ENCODE measurements at regions not wholly inside any gene's neighbourhood (a gene's known extent, or its start where the extent isn't known, plus 50 kb on each side); places are given as distances from the start of the nearest gene placed in this dataset.

DNA sequence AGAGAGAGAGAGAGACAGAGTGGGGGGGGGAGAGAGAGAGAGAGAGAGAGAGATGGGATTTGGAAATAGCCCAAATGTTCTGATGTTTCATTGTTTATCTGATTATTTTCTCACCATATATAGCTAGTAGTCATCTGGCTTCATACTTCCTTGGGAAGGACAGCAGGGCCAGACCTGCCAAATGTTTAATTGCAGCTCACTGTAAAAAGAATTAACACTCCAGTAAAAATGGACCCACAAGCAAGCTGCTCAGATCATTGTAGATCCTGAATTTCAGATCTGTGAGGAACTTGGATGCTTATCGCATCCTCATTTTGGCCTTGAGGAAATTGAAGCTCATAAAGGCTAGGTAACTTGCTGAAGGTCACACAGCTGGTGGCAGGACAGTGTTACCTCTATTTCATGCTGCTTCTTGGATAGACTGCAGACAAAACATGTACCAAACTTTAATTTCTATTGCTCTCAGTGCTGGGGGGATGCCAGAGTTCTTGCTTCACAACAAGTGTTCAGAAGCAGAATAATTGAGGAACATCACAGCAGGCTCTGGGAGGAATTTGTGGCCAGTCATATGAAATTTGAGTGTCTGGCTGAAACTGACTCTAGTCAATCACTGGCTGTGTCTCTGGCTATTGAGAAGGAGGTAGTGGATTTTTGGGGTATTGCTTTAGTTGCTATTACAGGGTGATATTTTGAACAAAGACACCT lies 223.5 kb downstream of the PIK3C3 start:
- no peak overlapping the region for H3K27ac ChIP-seq
- CTCF ChIA-PET: no interaction called here
- H3K36me3 ChIP-seq (ENCODE audit: low read depth): no peaks in the 10 kb centered on the region
- DNase-seq: no peak
- no peaks in the 10 kb centered on the region for H3K9me3 ChIP-seq (ENCODE audit: insufficient read depth, low read depth)
- peaks cover 3% of the 10 kb centered on the region; the same call in 1 of the 2 replicates for H3K4me1 ChIP-seq (replicated peaks; ENCODE audit: insufficient read depth)
- H3F3A ChIP-seq (ENCODE audit: insufficient read depth, low read depth): no peaks in the 10 kb centered on the region
- H3K79me2 ChIP-seq (ENCODE audit: low read depth): no peaks in the 10 kb centered on the region
- no peak overlapping the region for H3K4me3 ChIP-seq
- no peak overlapping the region for H3K4me2 ChIP-seq
- intact Hi-C loops (cut with micrococcal nuclease; ENCODE audit: unreplicated experiment): no loop called here
- POLR2A ChIA-PET (ENCODE audit: unreplicated experiment): no interaction called here
- no peak for TF ChIP-seq EZH2 (IDR thresholded peaks at IDR 0.05; ENCODE audit: low read depth)
- TF ChIP-seq, protein P1, sequence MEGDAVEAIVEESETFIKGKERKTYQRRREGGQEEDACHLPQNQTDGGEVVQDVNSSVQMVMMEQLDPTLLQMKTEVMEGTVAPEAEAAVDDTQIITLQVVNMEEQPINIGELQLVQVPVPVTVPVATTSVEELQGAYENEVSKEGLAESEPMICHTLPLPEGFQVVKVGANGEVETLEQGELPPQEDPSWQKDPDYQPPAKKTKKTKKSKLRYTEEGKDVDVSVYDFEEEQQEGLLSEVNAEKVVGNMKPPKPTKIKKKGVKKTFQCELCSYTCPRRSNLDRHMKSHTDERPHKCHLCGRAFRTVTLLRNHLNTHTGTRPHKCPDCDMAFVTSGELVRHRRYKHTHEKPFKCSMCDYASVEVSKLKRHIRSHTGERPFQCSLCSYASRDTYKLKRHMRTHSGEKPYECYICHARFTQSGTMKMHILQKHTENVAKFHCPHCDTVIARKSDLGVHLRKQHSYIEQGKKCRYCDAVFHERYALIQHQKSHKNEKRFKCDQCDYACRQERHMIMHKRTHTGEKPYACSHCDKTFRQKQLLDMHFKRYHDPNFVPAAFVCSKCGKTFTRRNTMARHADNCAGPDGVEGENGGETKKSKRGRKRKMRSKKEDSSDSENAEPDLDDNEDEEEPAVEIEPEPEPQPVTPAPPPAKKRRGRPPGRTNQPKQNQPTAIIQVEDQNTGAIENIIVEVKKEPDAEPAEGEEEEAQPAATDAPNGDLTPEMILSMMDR (conservative IDR thresholded peaks at IDR 0.05): no peak
- no peaks in the 10 kb centered on the region for H3K27me3 ChIP-seq (ENCODE audit: insufficient read depth, low read depth)
- no TSS peak for BruUV-seq (replicated peaks)
- H2AFZ ChIP-seq: no peak overlapping the region
- no peaks in the 10 kb centered on the region for H4K20me1 ChIP-seq (ENCODE audit: insufficient read depth)
- H3K9me2 ChIP-seq (ENCODE audit: insufficient read depth): no peaks in the 10 kb centered on the region

DNA sequence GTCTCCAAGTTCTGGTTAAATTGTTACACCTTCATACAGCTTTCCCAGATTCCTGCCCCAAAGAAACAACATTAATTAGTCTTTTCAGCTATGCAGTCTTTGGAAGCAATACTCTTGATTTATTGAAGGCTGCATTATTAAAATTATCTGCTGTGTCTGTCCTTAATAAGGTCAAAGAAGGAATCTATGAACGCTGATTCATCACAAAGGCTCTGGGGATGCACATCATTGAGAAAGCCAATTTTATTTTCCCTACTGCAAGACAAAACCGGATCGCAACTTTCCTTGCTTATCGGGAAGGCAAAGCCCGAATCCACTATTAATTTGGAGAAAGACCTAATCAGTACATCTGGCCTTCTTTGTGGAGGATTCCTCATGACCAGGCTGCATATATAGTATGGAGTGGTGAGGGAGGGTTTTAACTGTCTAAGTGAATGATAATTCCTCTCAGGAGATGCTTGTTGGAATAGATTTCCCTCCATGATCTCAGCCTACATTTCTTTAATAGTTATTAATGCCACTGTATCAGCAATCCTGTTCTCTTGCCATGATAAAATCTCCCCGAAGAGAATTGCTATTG lies 224.6 kb downstream of the PIK3C3 start:
- no peaks in the 10 kb centered on the region for H3K79me2 ChIP-seq (ENCODE audit: low read depth)
- CTCF ChIA-PET: no interaction called here
- POLR2A ChIA-PET (ENCODE audit: unreplicated experiment): no interaction called here
- H3K36me3 ChIP-seq (ENCODE audit: low read depth): no peaks in the 10 kb centered on the region
- intact Hi-C loops (cut with micrococcal nuclease; ENCODE audit: unreplicated experiment): no loop called here
- H4K20me1 ChIP-seq (ENCODE audit: insufficient read depth): no peaks in the 10 kb centered on the region
- DNase-seq: no peak
- no peaks in the 10 kb centered on the region for H3K9me3 ChIP-seq (ENCODE audit: insufficient read depth, low read depth)
- TF ChIP-seq, protein P1 (conservative IDR thresholded peaks at IDR 0.05): no peak
- no peak for TF ChIP-seq EZH2 (IDR thresholded peaks at IDR 0.05; ENCODE audit: low read depth)
- H3K27ac ChIP-seq: no peak overlapping the region
- H3K27me3 ChIP-seq (ENCODE audit: insufficient read depth, low read depth): no peaks in the 10 kb centered on the region
- H2AFZ ChIP-seq: no peak overlapping the region
- peaks cover 6% of the 10 kb centered on the region; the same call in 1 of the 2 replicates for H3K4me1 ChIP-seq (replicated peaks; ENCODE audit: insufficient read depth)
- BruUV-seq (replicated peaks): no TSS peak
- no peak overlapping the region for H3K4me3 ChIP-seq
- no peak overlapping the region for H3K4me2 ChIP-seq
- H3F3A ChIP-seq (ENCODE audit: insufficient read depth, low read depth): no peaks in the 10 kb centered on the region
- H3K9me2 ChIP-seq (ENCODE audit: insufficient read depth): no peaks in the 10 kb centered on the region

DNA sequence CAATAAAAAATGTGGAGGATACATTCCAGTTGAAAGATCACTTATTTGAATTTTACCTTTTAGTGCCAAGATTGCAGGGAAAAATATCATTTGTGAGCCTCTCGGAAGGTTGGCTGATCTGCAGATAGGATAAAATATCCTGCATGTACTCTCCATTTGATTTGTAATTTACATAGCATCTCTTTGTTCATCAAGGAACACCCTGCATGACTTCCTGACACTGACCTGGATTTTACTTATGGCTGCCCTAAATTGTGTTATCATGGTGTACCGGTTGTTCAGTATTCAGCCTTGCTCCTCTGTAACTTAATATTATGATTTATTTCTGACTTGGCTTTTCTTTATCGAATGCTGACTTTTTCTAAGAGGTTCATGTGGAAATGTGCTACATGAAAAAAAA lies 226.4 kb downstream of the PIK3C3 start:
- ChIA-PET POLR2A (ENCODE audit: unreplicated experiment) (no interaction called here), CTCF (no interaction called here)
- no peak overlapping the region for H3K4me3 ChIP-seq
- H3K36me3 ChIP-seq (ENCODE audit: low read depth): no peaks in the 10 kb centered on the region
- intact Hi-C loops (cut with micrococcal nuclease; ENCODE audit: unreplicated experiment): no loop called here
- H3K27me3 ChIP-seq (ENCODE audit: insufficient read depth, low read depth): no peaks in the 10 kb centered on the region
- no peaks in the 10 kb centered on the region for H3K9me3 ChIP-seq (ENCODE audit: insufficient read depth, low read depth)
- no peak for DNase-seq
- H3K79me2 ChIP-seq (ENCODE audit: low read depth): no peaks in the 10 kb centered on the region
- H3K9me2 ChIP-seq (ENCODE audit: insufficient read depth): no peaks in the 10 kb centered on the region
- TF ChIP-seq EZH2 (IDR thresholded peaks at IDR 0.05; ENCODE audit: low read depth): no peak
- TF ChIP-seq, protein P1 (conservative IDR thresholded peaks at IDR 0.05): no peak
- no peak overlapping the region for H2AFZ ChIP-seq
- H3K4me2 ChIP-seq: no peak overlapping the region
- no TSS peak for BruUV-seq (replicated peaks)
- no peaks in the 10 kb centered on the region for H3F3A ChIP-seq (ENCODE audit: insufficient read depth, low read depth)
- no peak overlapping the region for H3K27ac ChIP-seq
- H4K20me1 ChIP-seq (ENCODE audit: insufficient read depth): no peaks in the 10 kb centered on the region
- H3K4me1 ChIP-seq (replicated peaks; ENCODE audit: insufficient read depth): peaks cover 6% of the 10 kb centered on the region; the same call in 1 of the 2 replicates
